GM23338 (cell line): ENCODE measurements at regions not wholly inside any gene's neighbourhood (a gene's known extent, or its start where the extent isn't known, plus 50 kb on each side); places are given as distances from the start of the nearest gene placed in this dataset.

ENCODE experiments used
- ATAC-seq: fragments of 200-7000 bp; cut with Tn5 transposase; 3 replicates; pipeline ENCODE4 v1.9.1; 2020
- DNase-seq: peaks from one replicate; pipeline ENCODE4 v3.0.0-alpha.2; 2015; ENCODE audit warnings: low spot score
- H2AFZ ChIP-seq: fragments of 200-600 bp; sonication (generic); 2 replicates; pipeline ENCODE4 v1.8.0; 2016; ENCODE audit warnings: antibody characterized with exemption, mild to moderate bottlenecking, moderate library complexity
- H3F3A ChIP-seq: fragments of 200-600 bp; sonication (generic); replicated peaks from 2 replicates; pipeline ENCODE4 v1.8.0; 2017; ENCODE audit warnings: antibody characterized with exemption, mixed run types, low read depth
- H3K27ac ChIP-seq: fragments of 200-600 bp; sonication (generic); 2 replicates; pipeline ENCODE4 v1.6.1; 2016; ENCODE audit warnings: low read depth
- H3K27me3 ChIP-seq: fragments of 200-600 bp; sonication (generic); 2 replicates; pipeline ENCODE4 v1.8.0; 2016; ENCODE audit warnings: mild to moderate bottlenecking, mixed run types, moderate library complexity; ENCODE audit not compliant: insufficient read depth
- H3K36me3 ChIP-seq: fragments of 200-600 bp; sonication (generic); 2 replicates; pipeline ENCODE4 v1.8.0; 2016; ENCODE audit warnings: mild to moderate bottlenecking; ENCODE audit not compliant: insufficient read depth
- H3K4me1 ChIP-seq: fragments of 200-600 bp; sonication (generic); 2 replicates; pipeline ENCODE4 v1.8.0; 2016; ENCODE audit warnings: mild to moderate bottlenecking, moderate library complexity; ENCODE audit not compliant: insufficient read depth
- H3K4me2 ChIP-seq: fragments of 200-600 bp; sonication (generic); 2 replicates; pipeline ENCODE4 v1.7.1; 2017; ENCODE audit warnings: mixed run types
- H3K4me3 ChIP-seq: fragments of 200-600 bp; sonication (generic); 2 replicates; pipeline ENCODE4 v1.6.1; 2016; ENCODE audit warnings: mixed run types
- H3K79me2 ChIP-seq: fragments of 200-600 bp; sonication (generic); replicated peaks from 2 replicates; pipeline ENCODE4 v1.8.0; 2017; ENCODE audit warnings: mild to moderate bottlenecking; ENCODE audit not compliant: insufficient read depth
- H3K9me2 ChIP-seq: fragments of 200-600 bp; sonication (generic); 2 replicates; pipeline ENCODE4 v1.8.0; 2017; ENCODE audit not compliant: insufficient read depth
- H4K20me1 ChIP-seq: fragments of 200-600 bp; sonication (generic); replicated peaks from 2 replicates; pipeline ENCODE4 v1.8.0; 2017; ENCODE audit warnings: mild to moderate bottlenecking; ENCODE audit not compliant: insufficient read depth
- H3K27ac Mint-ChIP-seq: 2 replicates; pipeline ENCODE4 v1.8.0; 2020; ENCODE audit warnings: inconsistent platforms, mild to moderate bottlenecking, moderate library complexity, mixed read lengths
- H3K27me3 Mint-ChIP-seq: 3 replicates; pipeline ENCODE4 v1.8.0; 2022; ENCODE audit warnings: low read depth, mild to moderate bottlenecking, moderate library complexity, mixed read lengths, inconsistent platforms; ENCODE audit not compliant: insufficient read depth, poor library complexity
- H3K36me3 Mint-ChIP-seq: 3 replicates; pipeline ENCODE4 v1.8.0; 2021; ENCODE audit warnings: low read depth, mild to moderate bottlenecking, inconsistent platforms, moderate library complexity, mixed read lengths
- H3K4me1 Mint-ChIP-seq: 3 replicates; pipeline ENCODE4 v1.8.0; 2020; ENCODE audit warnings: mild to moderate bottlenecking, inconsistent platforms, mixed read lengths
- H3K4me3 Mint-ChIP-seq: 3 replicates; pipeline ENCODE4 v1.8.0; 2021; ENCODE audit warnings: moderate library complexity, mild to moderate bottlenecking, inconsistent platforms, mixed read lengths
- H3K9me3 Mint-ChIP-seq: 3 replicates; pipeline ENCODE4 v1.8.0; 2020; ENCODE audit warnings: moderate library complexity, mild to moderate bottlenecking, inconsistent platforms, mixed read lengths
- CREB1 ChIP-seq: fragments of 250-450 bp; sonication (Bioruptor Pico); IDR thresholded peaks from 2 replicates; pipeline ENCODE4 v1.5.0; 2020; ENCODE audit warnings: low read depth, mild to moderate bottlenecking, moderate library complexity
- EZH2phosphoT487 ChIP-seq: fragments of 200-600 bp; sonication (generic); IDR thresholded peaks from one replicate; pipeline ENCODE4 v1.8.1; 2018; ENCODE audit warnings: antibody characterized with exemption; ENCODE audit not compliant: unreplicated experiment
- JUNB ChIP-seq: IDR thresholded peaks from one replicate; pipeline ENCODE4 v1.6.1; 2016; ENCODE audit warnings: antibody characterized with exemption; ENCODE audit not compliant: unreplicated experiment
- NANOG ChIP-seq: IDR thresholded peaks from 2 replicates; pipeline ENCODE4 v1.6.1; 2016; ENCODE audit warnings: antibody characterized with exemption, borderline replicate concordance
- POLR2AphosphoS5 ChIP-seq: IDR thresholded peaks from 2 replicates; pipeline ENCODE4 v1.6.1; 2016; ENCODE audit warnings: antibody characterized with exemption, low read depth
- STAT1 ChIP-seq: IDR thresholded peaks from one replicate; pipeline ENCODE4 v1.6.1; 2016; ENCODE audit warnings: antibody characterized with exemption; ENCODE audit not compliant: unreplicated experiment
- ZNF114 ChIP-seq: fragments of 250-450 bp; sonication (Bioruptor Pico); IDR thresholded peaks from 2 replicates; pipeline ENCODE4 v1.5.0; 2020; ENCODE audit warnings: mild to moderate bottlenecking, moderate library complexity
- ZNF331 ChIP-seq: fragments of 250-450 bp; sonication (Bioruptor Pico); IDR thresholded peaks from 2 replicates; pipeline ENCODE4 v1.5.0; 2020; ENCODE audit warnings: low read depth, mild to moderate bottlenecking, moderate library complexity
- TF ChIP-seq, protein P1 (sequence below): fragments of 250-450 bp; sonication (Bioruptor Pico); IDR thresholded peaks from 2 replicates; pipeline ENCODE4 v1.5.0; 2020; ENCODE audit warnings: mild to moderate bottlenecking, moderate library complexity

DNA sequence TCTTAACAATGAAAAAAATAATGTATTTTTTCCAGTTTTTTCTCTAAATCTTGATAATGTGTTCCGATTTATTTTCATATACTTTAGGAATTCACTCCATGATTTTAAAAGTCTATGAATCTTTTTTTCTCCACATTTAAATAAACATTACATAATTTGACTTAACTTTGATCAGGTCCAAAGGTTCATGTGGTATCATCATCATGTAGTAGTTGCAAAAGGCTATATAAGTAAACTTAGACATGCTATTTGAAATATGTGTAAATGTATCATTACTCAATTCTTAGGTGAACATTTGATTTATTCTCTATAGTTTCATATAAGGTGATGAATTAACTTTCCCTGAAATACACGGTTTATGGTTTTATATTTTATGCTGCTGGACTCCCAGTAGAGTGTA, 2197.0 kb upstream of the RAG2 start:
- peaks cover 14% of the 10 kb centered on the region for H3K4me1 Mint-ChIP-seq
- no peak for ATAC-seq
- no peak for TF ChIP-seq ZNF331 (CRISPR knock-in tag)
- TF ChIP-seq, protein P1, sequence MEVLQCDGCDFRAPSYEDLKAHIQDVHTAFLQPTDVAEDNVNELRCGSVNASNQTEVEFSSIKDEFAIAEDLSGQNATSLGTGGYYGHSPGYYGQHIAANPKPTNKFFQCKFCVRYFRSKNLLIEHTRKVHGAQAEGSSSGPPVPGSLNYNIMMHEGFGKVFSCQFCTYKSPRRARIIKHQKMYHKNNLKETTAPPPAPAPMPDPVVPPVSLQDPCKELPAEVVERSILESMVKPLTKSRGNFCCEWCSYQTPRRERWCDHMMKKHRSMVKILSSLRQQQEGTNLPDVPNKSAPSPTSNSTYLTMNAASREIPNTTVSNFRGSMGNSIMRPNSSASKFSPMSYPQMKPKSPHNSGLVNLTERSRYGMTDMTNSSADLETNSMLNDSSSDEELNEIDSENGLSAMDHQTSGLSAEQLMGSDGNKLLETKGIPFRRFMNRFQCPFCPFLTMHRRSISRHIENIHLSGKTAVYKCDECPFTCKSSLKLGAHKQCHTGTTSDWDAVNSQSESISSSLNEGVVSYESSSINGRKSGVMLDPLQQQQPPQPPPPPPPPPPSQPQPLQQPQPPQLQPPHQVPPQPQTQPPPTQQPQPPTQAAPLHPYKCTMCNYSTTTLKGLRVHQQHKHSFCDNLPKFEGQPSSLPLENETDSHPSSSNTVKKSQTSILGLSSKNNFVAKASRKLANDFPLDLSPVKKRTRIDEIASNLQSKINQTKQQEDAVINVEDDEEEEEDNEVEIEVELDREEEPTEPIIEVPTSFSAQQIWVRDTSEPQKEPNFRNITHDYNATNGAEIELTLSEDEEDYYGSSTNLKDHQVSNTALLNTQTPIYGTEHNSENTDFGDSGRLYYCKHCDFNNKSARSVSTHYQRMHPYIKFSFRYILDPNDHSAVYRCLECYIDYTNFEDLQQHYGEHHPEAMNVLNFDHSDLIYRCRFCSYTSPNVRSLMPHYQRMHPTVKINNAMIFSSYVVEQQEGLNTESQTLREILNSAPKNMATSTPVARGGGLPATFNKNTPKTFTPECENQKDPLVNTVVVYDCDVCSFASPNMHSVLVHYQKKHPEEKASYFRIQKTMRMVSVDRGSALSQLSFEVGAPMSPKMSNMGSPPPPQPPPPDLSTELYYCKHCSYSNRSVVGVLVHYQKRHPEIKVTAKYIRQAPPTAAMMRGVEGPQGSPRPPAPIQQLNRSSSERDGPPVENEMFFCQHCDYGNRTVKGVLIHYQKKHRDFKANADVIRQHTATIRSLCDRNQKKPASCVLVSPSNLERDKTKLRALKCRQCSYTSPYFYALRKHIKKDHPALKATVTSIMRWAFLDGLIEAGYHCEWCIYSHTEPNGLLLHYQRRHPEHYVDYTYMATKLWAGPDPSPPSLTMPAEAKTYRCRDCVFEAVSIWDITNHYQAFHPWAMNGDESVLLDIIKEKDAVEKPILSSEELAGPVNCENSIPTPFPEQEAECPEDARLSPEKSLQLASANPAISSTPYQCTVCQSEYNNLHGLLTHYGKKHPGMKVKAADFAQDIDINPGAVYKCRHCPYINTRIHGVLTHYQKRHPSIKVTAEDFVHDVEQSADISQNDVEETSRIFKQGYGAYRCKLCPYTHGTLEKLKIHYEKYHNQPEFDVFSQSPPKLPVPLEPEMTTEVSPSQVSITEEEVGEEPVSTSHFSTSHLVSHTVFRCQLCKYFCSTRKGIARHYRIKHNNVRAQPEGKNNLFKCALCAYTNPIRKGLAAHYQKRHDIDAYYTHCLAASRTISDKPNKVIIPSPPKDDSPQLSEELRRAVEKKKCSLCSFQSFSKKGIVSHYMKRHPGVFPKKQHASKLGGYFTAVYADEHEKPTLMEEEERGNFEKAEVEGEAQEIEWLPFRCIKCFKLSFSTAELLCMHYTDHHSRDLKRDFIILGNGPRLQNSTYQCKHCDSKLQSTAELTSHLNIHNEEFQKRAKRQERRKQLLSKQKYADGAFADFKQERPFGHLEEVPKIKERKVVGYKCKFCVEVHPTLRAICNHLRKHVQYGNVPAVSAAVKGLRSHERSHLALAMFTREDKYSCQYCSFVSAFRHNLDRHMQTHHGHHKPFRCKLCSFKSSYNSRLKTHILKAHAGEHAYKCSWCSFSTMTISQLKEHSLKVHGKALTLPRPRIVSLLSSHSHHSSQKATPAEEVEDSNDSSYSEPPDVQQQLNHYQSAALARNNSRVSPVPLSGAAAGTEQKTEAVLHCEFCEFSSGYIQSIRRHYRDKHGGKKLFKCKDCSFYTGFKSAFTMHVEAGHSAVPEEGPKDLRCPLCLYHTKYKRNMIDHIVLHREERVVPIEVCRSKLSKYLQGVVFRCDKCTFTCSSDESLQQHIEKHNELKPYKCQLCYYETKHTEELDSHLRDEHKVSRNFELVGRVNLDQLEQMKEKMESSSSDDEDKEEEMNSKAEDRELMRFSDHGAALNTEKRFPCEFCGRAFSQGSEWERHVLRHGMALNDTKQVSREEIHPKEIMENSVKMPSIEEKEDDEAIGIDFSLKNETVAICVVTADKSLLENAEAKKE, result no peak
- TF ChIP-seq CREB1 (CRISPR knock-in tag), result no peak
- no peak for TF ChIP-seq JUNB
- TF ChIP-seq STAT1, result no peak
- TF ChIP-seq NANOG, result no peak
- no peak for TF ChIP-seq POLR2AphosphoS5
- no peak for TF ChIP-seq EZH2phosphoT487
- TF ChIP-seq ZNF114 (CRISPR knock-in tag), result no peak

More for the DNA sequence above, 2197.0 kb upstream of the RAG2 start:
- no peak for DNase-seq
- Histone ChIP-seq H3K27me3 (no peaks in the 10 kb centered on the region), H3K36me3 (no peaks in the 10 kb centered on the region), H4K20me1 (no peaks in the 10 kb centered on the region), H3K79me2 (no peaks in the 10 kb centered on the region), H3K27ac (no peak overlapping the region), H3F3A (no peaks in the 10 kb centered on the region), H3K4me3 (no peak overlapping the region), H3K4me2 (no peak overlapping the region), H2AFZ (no peak overlapping the region), H3K9me2 (no peaks in the 10 kb centered on the region), H3K4me1 (no peaks in the 10 kb centered on the region)
- no peaks in the 10 kb centered on the region for H3K27me3 Mint-ChIP-seq
- H3K27ac Mint-ChIP-seq, result no peak overlapping the region
- peaks cover 14% of the 10 kb centered on the region for H3K9me3 Mint-ChIP-seq
- H3K36me3 Mint-ChIP-seq, result peaks cover 12% of the 10 kb centered on the region; the same call in 2 of the 3 replicates
- no peak overlapping the region for H3K4me3 Mint-ChIP-seq
